CD14-positive monocyte (primary cell): ENCODE measurements at regions not wholly inside any gene's neighbourhood (a gene's known extent, or its start where the extent isn't known, plus 50 kb on each side); places are given as distances from the start of the nearest gene placed in this dataset.
A peak's percentile ranks its signal among the peaks of the same experiment; 100 is the strongest.

Source experiments
- DNase-seq, 3 donors: peaks; one replicate each; pipeline ENCODE4 v3.0.0-alpha.2; 2011 to 2022
- H2AFZ ChIP-seq: 2 replicates; pipeline ENCODE4 v1.6.0; 2012; ENCODE audit warnings: mild to moderate bottlenecking, low read depth, low read length, inconsistent platforms; ENCODE audit not compliant: insufficient read depth, poor library complexity, severe bottlenecking
- H3K27ac ChIP-seq, 2 donors: 1 replicate in 1 of 2; 2 replicates in 1 of 2; pipeline ENCODE4 v1.5.1; 2012 to 2013; ENCODE audit warnings: low read length in 2 of 2, control low read depth in 1 of 2, inconsistent platforms in 1 of 2, low read depth in 1 of 2, mild to moderate bottlenecking in 1 of 2
- H3K27me3 ChIP-seq, 2 donors: one replicate each; pipeline versions ENCODE4 v1.6.0 to v1.6.1; 2011 to 2013; ENCODE audit warnings: low read length in 2 of 2; ENCODE audit not compliant: control insufficient read depth in 2 of 2, insufficient read depth in 2 of 2
- H3K36me3 ChIP-seq, 2 donors: replicated peaks in 1 of 2; 1 replicate in 1 of 2; 2 replicates in 1 of 2; pipeline versions ENCODE4 v1.5.1 to v1.6.1; 2012 to 2013; ENCODE audit warnings: low read length in 2 of 2, control low read depth in 1 of 2, inconsistent platforms in 1 of 2, mild to moderate bottlenecking in 1 of 2; ENCODE audit not compliant: insufficient read depth in 2 of 2, control insufficient read depth in 1 of 2
- H3K4me1 ChIP-seq, 2 donors: 1 replicate in 1 of 2; 2 replicates in 1 of 2; pipeline versions ENCODE4 v1.5.1 to v1.6.1; 2012 to 2013; ENCODE audit warnings: low read length in 2 of 2, control low read depth in 1 of 2, inconsistent platforms in 1 of 2, mild to moderate bottlenecking in 1 of 2, moderate library complexity in 1 of 2; ENCODE audit not compliant: insufficient read depth in 2 of 2, control insufficient read depth in 1 of 2
- H3K4me2 ChIP-seq: replicated peaks from 2 replicates; pipeline ENCODE3; 2012; ENCODE audit warnings: low read length, moderate library complexity, mild to moderate bottlenecking; ENCODE audit not compliant: poor library complexity, severe bottlenecking; ENCODE audit errors: extremely low read depth
- H3K4me3 ChIP-seq, 3 experiments: fragments of 200-600 bp in 1 of 3; sonication (generic) in 1 of 3; replicated peaks in 1 of 3; 1 replicate in 2 of 3; 2 replicates in 1 of 3; pipeline ENCODE4 v1.5.1; 2011 to 2013; ENCODE audit warnings: low read length in 3 of 3, mild to moderate bottlenecking in 3 of 3, control low read depth in 2 of 3, low read depth in 2 of 3, inconsistent platforms in 1 of 3, moderate library complexity in 1 of 3
- H3K79me2 ChIP-seq: 2 replicates; pipeline ENCODE4 v1.6.0; 2012; ENCODE audit warnings: mild to moderate bottlenecking, control low read depth, inconsistent platforms, low read length, moderate library complexity; ENCODE audit not compliant: insufficient read depth
- H3K9ac ChIP-seq: 2 replicates; pipeline ENCODE4 v1.6.0; 2017; ENCODE audit warnings: low read length, mild to moderate bottlenecking; ENCODE audit not compliant: insufficient read depth, poor library complexity, severe bottlenecking
- H3K9me3 ChIP-seq, 2 donors: replicated peaks in 1 of 2; 1 replicate in 1 of 2; 2 replicates in 1 of 2; pipeline versions ENCODE4 v1.5.1 to v1.6.1; 2012 to 2013; ENCODE audit warnings: low read length in 2 of 2, control low read depth in 1 of 2; ENCODE audit not compliant: control insufficient read depth in 1 of 2, insufficient read depth in 1 of 2
- H4K20me1 ChIP-seq: 2 replicates; pipeline ENCODE4 v1.6.0; 2012; ENCODE audit warnings: mild to moderate bottlenecking, low read length, control low read depth, moderate library complexity; ENCODE audit not compliant: insufficient read depth
- H3K27ac Mint-ChIP-seq, 7 donors: one replicate each; pipeline ENCODE4 v1.8.0; 2020; ENCODE audit warnings: mild to moderate bottlenecking in 7 of 7, mixed read lengths in 7 of 7, moderate library complexity in 6 of 7, inconsistent platforms in 2 of 7
- H3K27me3 Mint-ChIP-seq, 3 donors: one replicate each; pipeline ENCODE4 v1.8.0; 2021 to 2022; ENCODE audit warnings: low read depth in 3 of 3, mild to moderate bottlenecking in 3 of 3, mixed read lengths in 3 of 3, moderate library complexity in 3 of 3, inconsistent platforms in 1 of 3
- H3K36me3 Mint-ChIP-seq, 2 donors: one replicate each; pipeline ENCODE4 v1.8.0; 2020; ENCODE audit warnings: mixed read lengths in 2 of 2, inconsistent platforms in 1 of 2, mild to moderate bottlenecking in 1 of 2
- H3K4me1 Mint-ChIP-seq: one replicate; pipeline ENCODE4 v1.8.0; 2020; ENCODE audit warnings: mild to moderate bottlenecking, mixed read lengths
- H3K4me3 Mint-ChIP-seq, 2 donors: one replicate each; pipeline ENCODE4 v1.8.0; 2020; ENCODE audit warnings: mild to moderate bottlenecking in 2 of 2, mixed read lengths in 2 of 2, moderate library complexity in 1 of 2
- H3K9me3 Mint-ChIP-seq, 7 donors: one replicate each; pipeline ENCODE4 v1.8.0; 2020 to 2022; ENCODE audit warnings: mixed read lengths in 7 of 7, mild to moderate bottlenecking in 6 of 7, moderate library complexity in 6 of 7, inconsistent platforms in 2 of 7
- CTCF ChIP-seq: fragments of 200-600 bp; IDR thresholded peaks from one replicate; pipeline ENCODE4 v1.8.0; 2022; ENCODE audit warnings: antibody characterized with exemption, mild to moderate bottlenecking
- WGBS: methylation state at CpG from one replicate; pipeline ENCODE4 v1.1.5; 2013; ENCODE audit warnings: missing lambda C conversion rate; ENCODE audit not compliant: insufficient coverage; 5-methylcytosine and 5-hydroxymethylcytosine counted together
- intact Hi-C, 2 donors: fragments of 100-400 bp; cut with micrococcal nuclease; formaldehyde crosslinking; loops; one replicate each; pipeline versions ENCODE4 v1.15.0 to v1.15.1; 2023

- Histone ChIP-seq H3K79me2 (no peaks in the 10 kb centered on the region), H3K27me3 (peaks cover 0 to 4% of the 10 kb centered on the region in 2 donors), H3K4me3 (no peak overlapping the region), H2AFZ (no peak overlapping the region), H3K9me3 (peaks cover 0 to 17% of the 10 kb centered on the region in 2 donors), H3K4me1 (peaks cover 0 to 7% of the 10 kb centered on the region in 2 donors), H3K9ac (no peak overlapping the region), H3K27ac (no peak overlapping the region), H3K4me2 (no peak overlapping the region), H4K20me1 (no peaks in the 10 kb centered on the region), H3K36me3 (no peaks in the 10 kb centered on the region)
- peaks cover 5% of the 10 kb centered on the region for H3K4me1 Mint-ChIP-seq
- no peak for DNase-seq
- peaks cover 8 to 12% (median 12%) of the 10 kb centered on the region in 3 donors for H3K27me3 Mint-ChIP-seq
- peaks cover 6 to 26% (median 21%) of the 10 kb centered on the region in 7 donors for H3K9me3 Mint-ChIP-seq
- no peak overlapping the region for H3K4me3 Mint-ChIP-seq
- intact Hi-C loops, result no loop called here
- H3K27ac Mint-ChIP-seq, result no peak overlapping the region
- whole genome bisulfite sequencing, result 17% methylated on average over 1 of the region's 1 CpG
- TF ChIP-seq CTCF, result no peak
- no peaks in the 10 kb centered on the region for H3K36me3 Mint-ChIP-seq
Observed at GRCh38 chr19:34837262-34837661, 64.2 kb upstream of the ZNF599 start.

- peaks cover 7 to 27% (median 18%) of the 10 kb centered on the region in 7 donors for H3K9me3 Mint-ChIP-seq
Observed at GRCh38 chr19:34835631-34836351, 62.8 kb upstream of the ZNF599 start.

More at GRCh38 chr19:34835631-34836351, 62.8 kb upstream of the ZNF599 start:
- intact Hi-C loops, result no loop called here
- no peak overlapping the region for H3K4me3 Mint-ChIP-seq
- Histone ChIP-seq H3K27me3 (peaks cover 0 to 4% of the 10 kb centered on the region in 2 donors), H3K27ac (no peak overlapping the region), H4K20me1 (no peaks in the 10 kb centered on the region), H3K4me3 (no peak overlapping the region), H2AFZ (no peak overlapping the region), H3K79me2 (no peaks in the 10 kb centered on the region), H3K4me1 (peaks cover 0 to 7% of the 10 kb centered on the region in 2 donors), H3K36me3 (no peaks in the 10 kb centered on the region), H3K9ac (no peak overlapping the region), H3K9me3 (peaks cover 0 to 18% of the 10 kb centered on the region in 2 donors), H3K4me2 (no peak overlapping the region)
- peaks cover 8 to 12% (median 12%) of the 10 kb centered on the region in 3 donors for H3K27me3 Mint-ChIP-seq
- TF ChIP-seq CTCF, result no peak
- 80% methylated on average over 1 of the region's 7 CpGs for WGBS
- H3K36me3 Mint-ChIP-seq, result no peaks in the 10 kb centered on the region
- no peak for DNase-seq
- peaks cover 5% of the 10 kb centered on the region for H3K4me1 Mint-ChIP-seq
- H3K27ac Mint-ChIP-seq, result peak overlapping the region in 1 of 7 donors; percentile 43
